ENCODE measurements at regions not wholly inside any gene's neighbourhood (a gene's known extent, or its start where the extent isn't known, plus 50 kb on each side); places are given as distances from the start of the nearest gene placed in this dataset.

- WGBS, 2 experiments (ENCODE audit: extremely low coverage in 1 of 2, insufficient coverage in 1 of 2, insufficient read length in 1 of 2, insufficient replicate concordance in 2 of 2, low coverage in 1 of 2, low lambda C conversion rate in 2 of 2, missing lambda C conversion rate in 1 of 2): 91% methylated on average over 1 of the region's 1 CpG; no CpG with 5 or more reads in 1 of the 2 experiments
- ChIA-PET POLR2A (ENCODE audit: partially characterized antibody) (no interaction called here), CTCF (ENCODE audit: partially characterized antibody) (interaction anchor here (1.0 kb wide), 1 partner anchor 8 kb away, joined by 4 read pairs; no protein-coding TSS in a partner anchor)
- Histone ChIP-seq H3K36me3 (ENCODE audit: control insufficient read depth in 2 of 4, insufficient read depth in 4 of 4, low read length in 3 of 4) (no peaks in the 10 kb centered on the region), H3K4me1 (replicated peaks in 1 of 4; ENCODE audit: control insufficient read depth in 3 of 4, insufficient read depth in 4 of 4, low read length in 3 of 4) (no peaks in the 10 kb centered on the region), H3K18ac (ENCODE audit: extremely low read depth, low read length) (no peak overlapping the region), H2AK5ac (ENCODE audit: low read depth, low read length) (no peak overlapping the region), H3K23ac (ENCODE audit: insufficient read length) (no peak overlapping the region), H3K27me3 (replicated peaks in 1 of 4; ENCODE audit: control insufficient read depth in 3 of 4, extremely low read depth in 1 of 4, insufficient read depth in 3 of 4, low read length in 3 of 4) (no peaks in the 10 kb centered on the region), H2AFZ (ENCODE audit: low read length) (no peak overlapping the region), H3K23me2 (ENCODE audit: low read depth, low read length) (peaks cover 2% of the 10 kb centered on the region; the same call in 1 of the 2 replicates), H4K20me1 (replicated peaks in 1 of 2; ENCODE audit: control insufficient read depth in 1 of 2, insufficient read depth in 2 of 2, low read length in 2 of 2) (no peaks in the 10 kb centered on the region), H2BK120ac (replicated peaks; ENCODE audit: low read depth, low read length) (no peak overlapping the region), H3K9me3 (ENCODE audit: insufficient read depth in 2 of 2, low read depth in 1 of 2, low read length in 1 of 2) (no peaks in the 10 kb centered on the region), H3K4ac (replicated peaks; ENCODE audit: insufficient read length, low read depth, low read length) (no peak overlapping the region), H2BK20ac (ENCODE audit: low read length) (no peak overlapping the region), H3K4me3 (ENCODE audit: extremely low read depth in 1 of 4, insufficient read depth in 2 of 4, low read depth in 3 of 4, low read length in 4 of 4) (no peak overlapping the region), H3K14ac (ENCODE audit: insufficient read length) (no peak overlapping the region), H3K79me1 (ENCODE audit: low read depth, low read length) (no peaks in the 10 kb centered on the region), H4K5ac (ENCODE audit: insufficient read length, low read depth, low read length) (no peak overlapping the region), H4K8ac (ENCODE audit: extremely low read depth, insufficient read depth, low read length) (no peak overlapping the region), H2BK15ac (ENCODE audit: low read length) (no peak overlapping the region), H4K91ac (replicated peaks; ENCODE audit: insufficient read length, low read length) (no peak overlapping the region), H2BK5ac (ENCODE audit: low read depth, low read length) (no peak overlapping the region), H3K27ac (ENCODE audit: low read depth, low read length) (no peak overlapping the region), H3K79me2 (ENCODE audit: control insufficient read depth in 1 of 2, insufficient read depth in 2 of 2, low read length in 2 of 2) (no peaks in the 10 kb centered on the region), H3K9ac (replicated peaks in 1 of 4; ENCODE audit: extremely low read depth in 1 of 4, low read depth in 3 of 4, low read length in 3 of 4) (no peak overlapping the region), H2BK12ac (ENCODE audit: low read depth, low read length) (no peak overlapping the region), H3K4me2 (ENCODE audit: insufficient read depth in 1 of 2, low read depth in 2 of 2, low read length in 2 of 2) (no peak overlapping the region), H3K56ac (replicated peaks; ENCODE audit: insufficient read length, low read depth, low read length) (no peak overlapping the region)
- DNase-seq (ENCODE audit: low read depth in 1 of 2, low spot score in 2 of 2) (no peak), FAIRE-seq (no peak)
- TF ChIP-seq PHF8 (conservative IDR thresholded peaks at IDR 0.05; ENCODE audit: low read depth, low read length): no peak
Observed at GRCh38 chr7:81573128-81573527, 196.7 kb downstream of the HGF start.
